Endodermal cell (in vitro differentiated cells): ENCODE measurements at regions not wholly inside any gene's neighbourhood (a gene's known extent, or its start where the extent isn't known, plus 50 kb on each side); places are given as distances from the start of the nearest gene placed in this dataset.
"Not testable (repeated sequence)": the region's sequence is repeated elsewhere in the genome, so short reads cannot be mapped to it uniquely, and the experiment has no call there.

Experiments used
- DNase-seq: peaks from one replicate; pipeline ENCODE4 v3.0.0-alpha.2; 2017
- H3K27ac ChIP-seq: 2 replicates; pipeline ENCODE4 v1.5.1; 2013; ENCODE audit warnings: mild to moderate bottlenecking, low read depth, low read length, moderate library complexity
- H3K27me3 ChIP-seq: 2 replicates; pipeline ENCODE4 v1.6.1; 2013; ENCODE audit warnings: mild to moderate bottlenecking, low read length, moderate library complexity; ENCODE audit not compliant: insufficient read depth, control insufficient read depth, poor library complexity, severe bottlenecking
- H3K36me3 ChIP-seq: 2 replicates; pipeline ENCODE4 v1.7.0; 2013; ENCODE audit warnings: mild to moderate bottlenecking, low read length, moderate library complexity; ENCODE audit not compliant: control insufficient read depth, insufficient read depth
- H3K4me1 ChIP-seq: one replicate; pipeline ENCODE4 v1.7.0; 2013; ENCODE audit warnings: low read length; ENCODE audit not compliant: control insufficient read depth, insufficient read depth
- H3K4me3 ChIP-seq: 2 replicates; pipeline ENCODE4 v1.5.1; 2013; ENCODE audit warnings: mild to moderate bottlenecking, low read length, moderate library complexity
- H3K9ac ChIP-seq: 2 replicates; pipeline ENCODE4 v1.6.1; 2013; ENCODE audit warnings: mild to moderate bottlenecking, low read length, moderate library complexity; ENCODE audit not compliant: poor library complexity, severe bottlenecking; ENCODE audit errors: extremely low read depth
- H3K9me3 ChIP-seq: 2 replicates; pipeline ENCODE4 v1.6.1; 2013; ENCODE audit warnings: mild to moderate bottlenecking, low read length, moderate library complexity; ENCODE audit not compliant: control insufficient read depth
- H3K27ac Mint-ChIP-seq: 2 replicates; pipeline ENCODE4 v1.8.0; 2020; ENCODE audit warnings: mixed read lengths
- H3K27me3 Mint-ChIP-seq: 2 replicates; pipeline ENCODE4 v1.8.0; 2021; ENCODE audit warnings: mild to moderate bottlenecking, mixed read lengths; ENCODE audit not compliant: insufficient read depth
- H3K36me3 Mint-ChIP-seq: 2 replicates; pipeline ENCODE4 v1.8.0; 2020; ENCODE audit warnings: low read depth, mixed read lengths
- H3K4me1 Mint-ChIP-seq: 2 replicates; pipeline ENCODE4 v1.8.0; 2020; ENCODE audit warnings: mixed read lengths
- H3K4me3 Mint-ChIP-seq: 2 replicates; pipeline ENCODE4 v1.8.0; 2020; ENCODE audit warnings: mild to moderate bottlenecking, moderate library complexity, mixed read lengths
- H3K9me3 Mint-ChIP-seq: 2 replicates; pipeline ENCODE4 v1.8.0; 2020; ENCODE audit warnings: mild to moderate bottlenecking, mixed read lengths
- WGBS, 2 experiments: methylation state at CpG; one replicate each; pipeline versions ENCODE4 v1.1.5 to v1.1.7; 2013; ENCODE audit warnings: missing lambda C conversion rate in 2 of 2, mixed read lengths in 1 of 2; ENCODE audit not compliant: insufficient coverage in 1 of 2, insufficient read length in 1 of 2; 5-methylcytosine and 5-hydroxymethylcytosine counted together

- H3K4me1 ChIP-seq, H3K27me3 ChIP-seq, H3K27me3 Mint-ChIP-seq, H3K4me1 Mint-ChIP-seq, H3K4me3 Mint-ChIP-seq, H3K27ac ChIP-seq, DNase-seq, H3K27ac Mint-ChIP-seq, H3K9ac ChIP-seq, H3K36me3 ChIP-seq, H3K36me3 Mint-ChIP-seq, H3K4me3 ChIP-seq, H3K9me3 ChIP-seq: not testable (repeated sequence)
- H3K9me3 Mint-ChIP-seq, result peaks cover 52% of the 10 kb centered on the region
- WGBS, 2 experiments, result no CpG with 5 or more reads among the region's 2 CpGs
These were observed 894.8 kb downstream of the TUBA3C start for GRCh38 chr13:18286848-18287247.

GRCh38 chr13:18285663-18286062 is 896.0 kb downstream of the TUBA3C start:
- not testable (repeated sequence) for H3K4me1 Mint-ChIP-seq, H3K27ac Mint-ChIP-seq, H3K9me3 ChIP-seq, H3K27ac ChIP-seq, DNase-seq, H3K36me3 ChIP-seq, H3K4me3 Mint-ChIP-seq, H3K9ac ChIP-seq, H3K27me3 ChIP-seq, H3K36me3 Mint-ChIP-seq, H3K27me3 Mint-ChIP-seq, H3K4me1 ChIP-seq, H3K4me3 ChIP-seq
- 79% methylated on average over 4 of the region's 4 CpGs; no CpG with 5 or more reads in 1 of the 2 experiments for WGBS, 2 experiments
- H3K9me3 Mint-ChIP-seq, result peaks cover 53% of the 10 kb centered on the region

GRCh38 chr13:18284040-18284439 is 897.6 kb downstream of the TUBA3C start:
- H3K27ac ChIP-seq, H3K36me3 ChIP-seq, H3K4me1 Mint-ChIP-seq, H3K4me1 ChIP-seq, H3K9ac ChIP-seq, H3K27ac Mint-ChIP-seq, H3K27me3 ChIP-seq, H3K36me3 Mint-ChIP-seq, H3K9me3 ChIP-seq, H3K27me3 Mint-ChIP-seq, DNase-seq, H3K4me3 Mint-ChIP-seq, H3K4me3 ChIP-seq: not testable (repeated sequence)
- 90% methylated on average over 1 of the region's 5 CpGs; no CpG with 5 or more reads in 1 of the 2 experiments for WGBS, 2 experiments
- peaks cover 48% of the 10 kb centered on the region for H3K9me3 Mint-ChIP-seq

GRCh38 chr13:18281829-18282597 is 899.6 kb downstream of the TUBA3C start:
- not testable (repeated sequence) for H3K4me1 Mint-ChIP-seq
- H3K9me3 Mint-ChIP-seq, result peaks cover 46% of the 10 kb centered on the region

GRCh38 chr13:18280904-18281828 is 900.5 kb downstream of the TUBA3C start:
- H3K27me3 Mint-ChIP-seq, H3K36me3 ChIP-seq, H3K9ac ChIP-seq, H3K27ac Mint-ChIP-seq, H3K4me3 ChIP-seq, H3K4me3 Mint-ChIP-seq, H3K27me3 ChIP-seq, H3K4me1 ChIP-seq, H3K27ac ChIP-seq, H3K4me1 Mint-ChIP-seq, H3K36me3 Mint-ChIP-seq, H3K9me3 ChIP-seq, DNase-seq: not testable (repeated sequence)
- H3K9me3 Mint-ChIP-seq, result peaks cover 51% of the 10 kb centered on the region
- 83% methylated on average over 3 of the region's 11 CpGs; no CpG with 5 or more reads in 1 of the 2 experiments for WGBS, 2 experiments

More at GRCh38 chr13:18281829-18282597, 899.6 kb downstream of the TUBA3C start:
- H3K9me3 ChIP-seq, DNase-seq, H3K27ac ChIP-seq, H3K4me1 ChIP-seq, H3K36me3 ChIP-seq, H3K27ac Mint-ChIP-seq, H3K27me3 Mint-ChIP-seq, H3K36me3 Mint-ChIP-seq, H3K4me3 Mint-ChIP-seq, H3K27me3 ChIP-seq, H3K9ac ChIP-seq, H3K4me3 ChIP-seq: not testable (repeated sequence)
- 18% methylated on average over 1 of the region's 6 CpGs; no CpG with 5 or more reads in 1 of the 2 experiments for WGBS, 2 experiments

GRCh38 chr13:18279971-18280370 is 901.7 kb downstream of the TUBA3C start:
- not testable (repeated sequence) for H3K36me3 Mint-ChIP-seq, H3K4me3 ChIP-seq, H3K9ac ChIP-seq, H3K27ac ChIP-seq, H3K4me1 Mint-ChIP-seq, H3K9me3 ChIP-seq, H3K27me3 Mint-ChIP-seq, H3K4me1 ChIP-seq, H3K36me3 ChIP-seq, H3K27me3 ChIP-seq, DNase-seq, H3K27ac Mint-ChIP-seq, H3K4me3 Mint-ChIP-seq
- 74 to 87% methylated on average over 3 to 4 of the region's 4 CpGs for WGBS, 2 experiments
- peaks cover 46% of the 10 kb centered on the region for H3K9me3 Mint-ChIP-seq
